Stomach (tissue), 8 donors: ENCODE measurements at regions not wholly inside any gene's neighbourhood (a gene's known extent, or its start where the extent isn't known, plus 50 kb on each side); places are given as distances from the start of the nearest gene placed in this dataset.

Experiments used
- DNase-seq, 2 donors: peaks; one replicate each; pipeline versions ENCODE4 v3.0.0 to v3.0.0-alpha.2; 2013 to 2019
- H3K27ac ChIP-seq, 5 donors: fragments of 200-600 bp in 4 of 5; sonication (generic) in 4 of 5; one replicate each; pipeline ENCODE4 v1.5.1; 2013 to 2019; ENCODE audit warnings: mild to moderate bottlenecking in 1 of 5, moderate library complexity in 1 of 5
- H3K27me3 ChIP-seq, 3 donors: fragments of 200-600 bp; sonication (generic); one replicate each; pipeline ENCODE4 v1.5.1; 2017 to 2019; ENCODE audit warnings: mixed run types in 1 of 3
- H3K36me3 ChIP-seq, 4 donors: fragments of 200-600 bp; sonication (generic); 1 replicate in 3 of 4; 2 replicates in 1 of 4; pipeline ENCODE4 v1.5.1; 2016 to 2019
- H3K4me1 ChIP-seq, 4 donors: fragments of 200-600 bp; sonication (generic); one replicate each; pipeline ENCODE4 v1.5.1; 2016 to 2019
- H3K4me3 ChIP-seq, 4 donors: fragments of 200-600 bp; sonication (generic) in 3 of 4; one replicate each; pipeline ENCODE4 v1.5.1; 2016 to 2019; ENCODE audit warnings: mild to moderate bottlenecking in 1 of 4
- H3K9me3 ChIP-seq, 4 donors: fragments of 200-600 bp; sonication (generic); one replicate each; pipeline ENCODE4 v1.5.1; 2016 to 2019
- EP300 ChIP-seq: sonication (generic); formaldehyde crosslinking; IDR thresholded peaks from one replicate; pipeline ENCODE4 v1.6.1; 2017; ENCODE audit warnings: antibody characterized with exemption
- POLR2A ChIP-seq, 4 donors: fragments of 450-650 bp; IDR thresholded peaks; one replicate each; pipeline ENCODE4 v1.6.1; 2016; ENCODE audit warnings: antibody characterized with exemption in 4 of 4, control low read depth in 2 of 4, mild to moderate bottlenecking in 1 of 4, moderate library complexity in 1 of 4
- POLR2AphosphoS5 ChIP-seq, 3 donors: sonication (generic); formaldehyde crosslinking; IDR thresholded peaks; one replicate each; pipeline ENCODE4 v1.6.1; 2016; ENCODE audit warnings: antibody characterized with exemption in 3 of 3
- WGBS, 5 donors: extraction: QIAGEN DNeasy Blood & Tissue Kit in 3 of 5; methylation state at CpG; one replicate each; pipeline versions ENCODE4 v1.1.5 to v1.1.7; 2013 to 2018; 5-methylcytosine and 5-hydroxymethylcytosine counted together
- intact Hi-C: fragments of 100-400 bp; cut with DNase I; formaldehyde crosslinking; loops from one replicate; pipeline ENCODE4 v1.15.1; 2023; ENCODE audit warnings: low total_unique reads
- TF ChIP-seq, protein P1 (sequence below), 7 experiments: fragments of 450-650 bp in 4 of 7; fragments of 200-600 bp in 3 of 7; sonication (generic) in 3 of 7; IDR thresholded peaks; one replicate each; pipeline ENCODE4 v1.5.1; 2016 to 2019; ENCODE audit warnings: antibody characterized with exemption in 7 of 7, control low read depth in 2 of 7, mild to moderate bottlenecking in 1 of 7
- donor health status: healthy with polysubstance abuse.
- donor health status: Bipolar disorder and iron deficiency.
- donor health status: healthy.

DNA sequence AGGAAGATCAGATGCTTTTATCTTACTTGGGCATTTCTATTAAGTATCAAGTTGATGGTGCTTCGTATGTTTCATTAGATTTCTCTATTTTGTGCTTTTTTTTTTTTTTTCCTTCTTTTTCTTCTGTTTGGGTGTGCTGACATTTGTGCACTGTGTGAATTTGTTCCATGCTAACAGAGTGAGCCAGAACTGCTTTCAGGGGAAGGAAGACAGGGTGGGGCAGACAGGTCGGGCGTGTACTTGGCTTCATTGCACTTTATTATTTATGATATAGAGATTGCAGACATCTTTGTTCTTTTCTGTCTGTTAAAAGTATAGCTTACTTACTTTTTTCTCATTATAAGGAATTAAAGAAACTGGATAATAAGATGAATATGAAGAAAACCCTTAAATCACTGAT lies 112.2 kb downstream of the FGF18 start:
- H3K27ac ChIP-seq = no peak overlapping the region
- intact Hi-C loops = no loop called here
- H3K4me1 ChIP-seq = no peaks in the 10 kb centered on the region
- no peaks in the 10 kb centered on the region for H3K36me3 ChIP-seq
- TF ChIP-seq, protein P1, sequence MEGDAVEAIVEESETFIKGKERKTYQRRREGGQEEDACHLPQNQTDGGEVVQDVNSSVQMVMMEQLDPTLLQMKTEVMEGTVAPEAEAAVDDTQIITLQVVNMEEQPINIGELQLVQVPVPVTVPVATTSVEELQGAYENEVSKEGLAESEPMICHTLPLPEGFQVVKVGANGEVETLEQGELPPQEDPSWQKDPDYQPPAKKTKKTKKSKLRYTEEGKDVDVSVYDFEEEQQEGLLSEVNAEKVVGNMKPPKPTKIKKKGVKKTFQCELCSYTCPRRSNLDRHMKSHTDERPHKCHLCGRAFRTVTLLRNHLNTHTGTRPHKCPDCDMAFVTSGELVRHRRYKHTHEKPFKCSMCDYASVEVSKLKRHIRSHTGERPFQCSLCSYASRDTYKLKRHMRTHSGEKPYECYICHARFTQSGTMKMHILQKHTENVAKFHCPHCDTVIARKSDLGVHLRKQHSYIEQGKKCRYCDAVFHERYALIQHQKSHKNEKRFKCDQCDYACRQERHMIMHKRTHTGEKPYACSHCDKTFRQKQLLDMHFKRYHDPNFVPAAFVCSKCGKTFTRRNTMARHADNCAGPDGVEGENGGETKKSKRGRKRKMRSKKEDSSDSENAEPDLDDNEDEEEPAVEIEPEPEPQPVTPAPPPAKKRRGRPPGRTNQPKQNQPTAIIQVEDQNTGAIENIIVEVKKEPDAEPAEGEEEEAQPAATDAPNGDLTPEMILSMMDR (IDR thresholded peaks at IDR 0.05) = no peak
- TF ChIP-seq EP300 = no peak
- no peak for TF ChIP-seq POLR2A (IDR thresholded peaks at IDR 0.05)
- no peak for TF ChIP-seq POLR2AphosphoS5 (IDR thresholded peaks at IDR 0.05)
- peaks cover 0 to 6% (median 0%) of the 10 kb centered on the region in 3 donors for H3K27me3 ChIP-seq
- DNase-seq = no peak
- H3K9me3 ChIP-seq = no peaks in the 10 kb centered on the region
- 29 to 57% (median 39%) methylated on average over 3 of the region's 3 CpGs for WGBS, 5 donors
- H3K4me3 ChIP-seq = no peak overlapping the region

GRCh38 chr5:171533153-171533552 lies 113.7 kb downstream of the FGF18 start:
- Histone ChIP-seq H3K36me3 (no peaks in the 10 kb centered on the region), H3K27me3 (peaks cover 0 to 6% (median 0%) of the 10 kb centered on the region in 3 donors), H3K4me1 (no peaks in the 10 kb centered on the region), H3K27ac (no peak overlapping the region), H3K9me3 (no peaks in the 10 kb centered on the region), H3K4me3 (no peak overlapping the region)
- 92 to 96% (median 94%) methylated on average over 4 of the region's 4 CpGs for WGBS, 5 donors
- DNase-seq = no peak
- intact Hi-C loops = no loop called here
- TF ChIP-seq, protein P1 (IDR thresholded peaks at IDR 0.05) = no peak
- TF ChIP-seq EP300 = no peak
- TF ChIP-seq POLR2A (IDR thresholded peaks at IDR 0.05) = no peak
- no peak for TF ChIP-seq POLR2AphosphoS5 (IDR thresholded peaks at IDR 0.05)

GRCh38 chr5:171534043-171534895 lies 114.8 kb downstream of the FGF18 start:
- Histone ChIP-seq H3K4me1 (no peaks in the 10 kb centered on the region), H3K27me3 (peaks cover 0 to 6% (median 0%) of the 10 kb centered on the region in 3 donors), H3K27ac (no peak overlapping the region), H3K36me3 (no peaks in the 10 kb centered on the region), H3K4me3 (no peak overlapping the region), H3K9me3 (no peaks in the 10 kb centered on the region)
- intact Hi-C loops = no loop called here
- 62 to 73% (median 64%) methylated on average over 13 of the region's 13 CpGs for WGBS, 5 donors
- TF ChIP-seq POLR2AphosphoS5 (IDR thresholded peaks at IDR 0.05) (no peak), EP300 (no peak)
- peak in 1 of 2 donors; percentile 16 for DNase-seq

- Histone ChIP-seq H3K4me3 (no peak overlapping the region), H3K9me3 (no peaks in the 10 kb centered on the region), H3K27ac (no peak overlapping the region), H3K27me3 (peaks cover 0 to 15% (median 0%) of the 10 kb centered on the region in 3 donors), H3K36me3 (no peaks in the 10 kb centered on the region), H3K4me1 (no peaks in the 10 kb centered on the region)
- 61 to 81% (median 69%) methylated on average over 1 of the region's 1 CpG for WGBS, 5 donors
- no peak for TF ChIP-seq POLR2AphosphoS5 (IDR thresholded peaks at IDR 0.05)
- TF ChIP-seq POLR2A (IDR thresholded peaks at IDR 0.05) = no peak
- no peak for TF ChIP-seq EP300
- TF ChIP-seq, protein P1 (IDR thresholded peaks at IDR 0.05) = no peak
- intact Hi-C loops = no loop called here
- no peak for DNase-seq
Measured at GRCh38 chr5:171535162-171535561, 115.7 kb downstream of the FGF18 start.
